ENCODE measurements at regions not wholly inside any gene's neighbourhood (a gene's known extent, or its start where the extent isn't known, plus 50 kb on each side); places are given as distances from the start of the nearest gene placed in this dataset.

DNA sequence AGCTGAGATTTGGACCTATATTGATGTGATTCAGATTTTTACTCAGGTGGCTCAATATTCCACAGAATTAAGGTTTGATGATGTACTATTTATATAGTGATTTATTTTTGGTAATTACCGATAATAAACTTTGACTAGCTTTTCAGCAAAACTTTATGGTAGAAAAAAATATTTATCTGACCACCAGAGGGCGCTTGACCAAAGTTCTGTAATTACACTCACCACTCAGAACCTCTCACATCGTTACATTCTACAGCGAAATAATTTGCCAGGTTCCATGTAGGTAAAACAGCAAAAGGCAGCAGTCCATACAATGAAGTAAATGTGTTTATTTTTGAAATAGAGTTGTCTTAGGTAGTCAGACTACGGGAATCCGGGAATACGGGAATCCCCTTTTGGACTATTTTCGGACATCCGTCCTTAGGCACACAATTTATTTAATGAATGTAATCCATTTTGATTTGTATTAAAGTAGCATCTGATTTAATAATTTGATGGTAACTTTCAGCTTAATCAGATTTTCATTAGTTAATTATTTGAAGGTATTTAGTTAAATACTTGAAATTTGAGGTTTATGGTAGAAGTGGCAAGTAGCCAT lies 143.0 kb upstream of the DDHD1 start:
- TF ChIP-seq, protein P1, sequence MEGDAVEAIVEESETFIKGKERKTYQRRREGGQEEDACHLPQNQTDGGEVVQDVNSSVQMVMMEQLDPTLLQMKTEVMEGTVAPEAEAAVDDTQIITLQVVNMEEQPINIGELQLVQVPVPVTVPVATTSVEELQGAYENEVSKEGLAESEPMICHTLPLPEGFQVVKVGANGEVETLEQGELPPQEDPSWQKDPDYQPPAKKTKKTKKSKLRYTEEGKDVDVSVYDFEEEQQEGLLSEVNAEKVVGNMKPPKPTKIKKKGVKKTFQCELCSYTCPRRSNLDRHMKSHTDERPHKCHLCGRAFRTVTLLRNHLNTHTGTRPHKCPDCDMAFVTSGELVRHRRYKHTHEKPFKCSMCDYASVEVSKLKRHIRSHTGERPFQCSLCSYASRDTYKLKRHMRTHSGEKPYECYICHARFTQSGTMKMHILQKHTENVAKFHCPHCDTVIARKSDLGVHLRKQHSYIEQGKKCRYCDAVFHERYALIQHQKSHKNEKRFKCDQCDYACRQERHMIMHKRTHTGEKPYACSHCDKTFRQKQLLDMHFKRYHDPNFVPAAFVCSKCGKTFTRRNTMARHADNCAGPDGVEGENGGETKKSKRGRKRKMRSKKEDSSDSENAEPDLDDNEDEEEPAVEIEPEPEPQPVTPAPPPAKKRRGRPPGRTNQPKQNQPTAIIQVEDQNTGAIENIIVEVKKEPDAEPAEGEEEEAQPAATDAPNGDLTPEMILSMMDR (IDR thresholded peaks at IDR 0.05; ENCODE audit: control extremely low read depth in 1 of 3, insufficient read depth in 1 of 3, low read depth in 1 of 3, low read length in 3 of 3): peak in 2 of 3 experiments; percentile 40 to 58; a peak in 2 of 4 replicates
- TF ChIP-seq EP300 (IDR thresholded peaks at IDR 0.05; ENCODE audit: borderline replicate concordance in 1 of 2, low read depth in 2 of 2, low read length in 2 of 2): no peak
- TF ChIP-seq CEBPB (IDR thresholded peaks at IDR 0.05; ENCODE audit: low read depth, low read length): no peak
- no peak for TF ChIP-seq POLR2AphosphoS5 (IDR thresholded peaks at IDR 0.05; ENCODE audit: low read depth, low read length)
- TF ChIP-seq KDM1A (IDR thresholded peaks at IDR 0.05; ENCODE audit: borderline replicate concordance, low read length): no peak

Data from H1 (cell line).